Fibroblast of the conjunctiva (primary cell): ENCODE measurements at regions not wholly inside any gene's neighbourhood (a gene's known extent, or its start where the extent isn't known, plus 50 kb on each side); places are given as distances from the start of the nearest gene placed in this dataset.
"Not testable (repeated sequence)": the region's sequence is repeated elsewhere in the genome, so short reads cannot be mapped to it uniquely, and the experiment has no call there.

Source experiments
- DNase-seq: peaks from one replicate; pipeline ENCODE4 v3.0.0-alpha.2; 2010; ENCODE audit warnings: low read depth

DNA sequence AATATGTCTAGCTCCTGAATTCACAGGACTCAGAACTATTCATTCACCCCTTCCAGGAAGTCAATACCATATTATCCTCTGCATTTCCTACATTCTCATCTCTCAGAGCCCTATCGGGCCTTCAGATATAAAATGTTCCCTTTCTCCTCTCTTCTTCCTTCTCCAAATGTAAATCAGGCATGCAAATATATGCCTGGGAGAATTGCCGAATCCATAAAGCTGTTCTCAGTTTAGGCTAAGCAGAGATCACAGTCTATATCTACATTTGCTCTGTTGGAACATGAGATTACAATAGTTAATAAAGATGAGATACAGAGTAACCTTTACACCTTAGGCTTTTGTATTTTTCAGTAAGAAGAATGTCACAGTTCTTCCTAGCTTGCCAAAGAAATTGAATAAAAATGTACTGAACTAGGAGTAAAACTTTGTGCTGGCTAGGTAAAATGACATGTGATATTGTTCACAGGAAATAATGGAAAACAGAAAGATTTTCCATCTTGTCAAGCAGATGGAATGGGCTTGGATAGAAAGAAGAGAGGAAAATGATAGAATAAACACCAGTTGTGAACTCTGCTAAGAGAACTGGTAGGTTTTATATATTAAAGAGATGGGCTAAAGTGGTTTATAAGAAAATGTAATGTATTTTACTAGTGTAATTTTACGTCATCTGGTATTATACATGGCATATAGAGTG is 161.5 kb downstream of the NRIP1 start:
- no peak for DNase-seq

DNA sequence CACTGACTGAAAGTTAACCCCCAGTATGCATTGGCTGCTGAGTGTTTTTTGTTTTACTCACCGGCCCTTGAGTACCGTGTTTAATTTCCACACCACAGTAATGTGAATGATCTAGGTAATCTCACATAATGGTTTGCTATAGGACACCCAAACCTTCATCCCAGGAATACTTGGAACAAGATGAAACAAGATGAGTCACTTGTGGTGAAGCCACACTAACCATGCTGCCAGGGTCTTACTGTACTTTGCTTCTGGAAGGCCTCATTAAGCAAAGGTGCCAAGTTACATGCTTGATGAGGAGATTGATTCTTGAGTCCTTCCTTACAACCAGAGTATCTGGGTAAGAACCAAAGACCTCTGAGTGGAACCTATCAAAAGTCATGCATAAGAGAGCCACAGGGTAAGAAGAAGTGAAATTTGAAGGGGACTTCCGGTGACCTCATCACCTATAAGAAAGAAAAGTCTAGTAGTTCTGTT is 163.3 kb downstream of the NRIP1 start:
- no peak for DNase-seq

DNA sequence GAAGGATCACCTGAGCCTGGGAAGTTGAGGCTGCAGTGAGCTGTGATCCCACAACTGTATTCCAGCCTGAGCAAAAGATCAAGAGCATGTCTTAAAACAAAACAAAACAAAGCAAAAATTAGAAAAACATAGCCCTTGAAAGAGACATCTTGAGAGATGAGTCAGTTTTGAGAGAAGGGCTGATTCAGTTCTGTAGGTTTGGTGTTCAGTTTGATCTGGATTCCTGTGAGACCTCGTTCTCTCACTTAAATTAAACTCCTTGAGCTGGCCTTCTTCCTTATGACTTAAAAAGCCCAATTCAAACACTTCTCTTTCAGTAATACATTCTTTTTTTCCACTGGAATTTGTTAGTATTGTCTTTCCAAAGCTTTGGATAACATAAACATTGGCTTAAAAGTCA is 164.2 kb downstream of the NRIP1 start:
- no peak for DNase-seq

DNA sequence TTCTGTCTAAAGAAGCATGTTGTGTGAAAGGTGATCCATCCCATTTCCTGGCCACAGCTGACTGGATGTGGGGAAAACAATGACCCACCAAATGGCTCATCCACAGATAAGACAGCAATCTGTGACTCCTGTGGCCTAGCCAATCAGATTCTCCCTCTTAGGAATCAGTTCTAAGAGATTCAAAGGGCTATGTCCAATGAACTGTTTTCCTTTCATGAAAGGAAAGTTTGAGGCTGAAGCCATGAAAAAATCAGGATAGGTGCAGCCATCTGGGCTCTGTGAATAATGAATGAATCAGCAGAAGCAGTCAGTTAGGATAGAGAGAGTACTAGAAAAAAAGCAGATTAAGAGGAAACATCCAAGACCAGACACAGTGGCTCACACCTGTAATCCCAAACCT is 164.7 kb downstream of the NRIP1 start:
- DNase-seq: no peak

DNA sequence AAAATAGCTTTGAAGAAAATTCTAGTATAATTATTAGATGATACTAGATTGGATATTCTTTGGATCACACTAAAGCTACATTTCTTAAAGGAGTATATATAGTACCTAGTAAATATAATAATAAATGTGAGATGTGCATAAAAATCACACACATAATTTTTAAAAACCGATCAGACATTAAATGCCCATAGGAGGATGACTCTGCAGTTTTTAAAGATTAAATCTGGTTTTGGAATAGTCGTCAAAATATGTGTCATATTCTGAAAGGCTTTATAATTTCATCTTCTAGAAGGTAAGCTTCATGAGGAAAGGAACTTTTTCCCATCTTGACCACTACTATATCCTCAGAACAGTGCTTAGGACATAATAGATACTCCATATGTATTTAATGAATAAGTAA is 169.0 kb downstream of the NRIP1 start:
- no peak for DNase-seq

DNA sequence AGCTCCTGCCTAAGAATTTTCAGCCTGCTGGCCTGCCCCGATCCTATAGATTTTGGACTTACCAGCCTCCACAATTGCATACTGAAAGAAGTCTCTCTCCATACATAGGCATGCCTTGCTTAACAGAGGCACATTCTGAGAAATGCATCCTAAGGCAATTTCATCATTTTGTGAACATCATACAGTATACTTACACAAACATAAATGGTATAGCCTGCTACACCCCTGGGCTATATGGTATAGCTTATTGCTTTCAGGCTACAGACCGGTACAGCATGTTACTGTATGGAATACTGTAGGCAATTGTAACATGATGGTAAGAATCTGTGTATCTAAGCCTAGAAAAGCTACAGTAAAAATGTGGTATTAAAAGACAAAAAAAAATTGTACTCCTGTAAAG is 174.7 kb downstream of the NRIP1 start:
- DNase-seq: no peak

DNA sequence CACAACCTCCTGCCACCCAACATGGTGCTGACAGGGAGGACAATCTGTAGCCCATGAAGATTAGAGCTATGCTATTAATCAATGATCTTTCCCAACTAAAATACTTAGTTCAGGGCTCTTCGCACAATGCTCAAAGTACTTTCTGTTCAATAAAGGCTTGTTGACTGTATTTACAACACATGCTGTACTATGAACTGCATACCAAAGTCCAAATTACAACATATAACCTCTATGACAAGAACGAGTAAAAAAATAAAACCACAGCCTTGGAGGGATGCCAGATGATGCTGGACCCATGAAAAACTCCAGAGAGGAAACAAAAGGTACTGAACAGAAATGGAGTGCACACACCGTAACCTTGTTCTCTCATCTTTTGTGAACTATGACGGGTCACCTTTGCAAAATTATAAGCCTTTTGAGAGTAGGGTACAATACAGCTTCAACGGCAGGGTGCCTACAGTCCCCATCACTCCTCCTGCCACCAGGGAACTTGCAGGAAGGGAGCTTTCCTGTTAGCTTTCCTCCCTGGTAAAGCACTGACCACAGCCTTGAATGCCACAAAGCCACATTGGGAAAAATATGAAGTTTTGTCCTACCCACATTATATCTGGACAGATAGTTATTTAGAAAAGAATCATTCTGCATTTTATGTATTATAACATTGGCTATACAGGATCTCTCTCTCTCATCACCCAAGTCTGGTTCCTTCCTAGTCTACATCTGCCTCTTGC is 175.6 kb downstream of the NRIP1 start:
- DNase-seq: peak; percentile 38

DNA sequence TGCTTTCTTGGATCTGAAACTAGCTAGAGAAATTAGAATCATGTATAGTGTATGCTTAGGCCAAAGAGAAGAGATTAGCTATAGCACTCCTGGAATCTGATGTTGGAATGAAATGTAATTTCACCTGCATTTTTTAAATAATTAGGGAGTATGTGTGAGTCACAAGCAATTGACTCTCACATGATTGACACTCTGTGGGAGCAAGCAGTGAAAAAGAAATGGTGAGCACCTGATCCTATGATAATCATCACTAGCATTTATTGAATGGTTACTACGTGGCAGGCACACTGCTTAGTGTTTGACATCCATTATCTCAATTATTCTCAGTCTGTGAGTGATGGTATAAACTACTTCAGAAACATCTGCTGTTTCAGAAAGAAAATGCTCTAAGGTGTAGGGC is 176.6 kb downstream of the NRIP1 start:
- DNase-seq: no peak

DNA sequence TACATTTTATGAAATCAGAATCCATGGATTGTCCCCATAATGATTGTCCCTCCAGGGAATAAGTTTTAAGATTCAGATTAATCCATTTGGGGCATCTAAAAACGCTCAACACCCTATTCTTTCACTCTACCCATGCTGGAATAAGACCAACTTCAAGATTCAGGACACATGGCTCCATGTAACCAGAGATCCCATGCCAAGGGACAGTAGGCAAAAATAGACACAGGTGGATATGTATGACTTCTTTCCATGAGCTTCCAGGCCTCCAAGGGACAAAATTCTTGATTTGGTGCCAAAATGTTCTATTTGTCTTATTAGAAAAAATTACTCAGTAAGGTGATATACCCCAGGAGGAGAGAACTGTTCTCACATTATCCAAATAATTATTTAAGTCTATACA is 178.8 kb downstream of the NRIP1 start:
- no peak for DNase-seq

DNA sequence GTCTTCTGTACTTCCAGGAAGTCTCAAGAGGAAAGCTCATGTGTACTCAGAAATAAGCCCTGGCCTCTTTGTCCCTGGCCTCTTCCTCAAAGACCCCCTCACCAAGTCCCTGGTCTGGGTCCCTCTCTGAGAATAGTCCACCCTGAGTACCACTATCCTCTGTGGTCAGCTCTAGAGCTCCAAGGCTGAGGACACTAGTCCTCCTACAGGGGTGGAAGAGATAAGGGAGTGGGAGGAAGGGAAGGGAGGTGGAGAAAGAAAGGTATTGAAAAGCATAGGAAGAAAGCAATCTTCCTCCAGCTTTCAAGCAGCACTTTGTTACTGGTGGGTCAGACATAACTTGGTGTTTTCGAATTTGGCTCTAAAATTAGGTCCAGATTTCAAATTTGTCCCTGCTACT is 181.4 kb downstream of the NRIP1 start:
- DNase-seq: no peak

DNA sequence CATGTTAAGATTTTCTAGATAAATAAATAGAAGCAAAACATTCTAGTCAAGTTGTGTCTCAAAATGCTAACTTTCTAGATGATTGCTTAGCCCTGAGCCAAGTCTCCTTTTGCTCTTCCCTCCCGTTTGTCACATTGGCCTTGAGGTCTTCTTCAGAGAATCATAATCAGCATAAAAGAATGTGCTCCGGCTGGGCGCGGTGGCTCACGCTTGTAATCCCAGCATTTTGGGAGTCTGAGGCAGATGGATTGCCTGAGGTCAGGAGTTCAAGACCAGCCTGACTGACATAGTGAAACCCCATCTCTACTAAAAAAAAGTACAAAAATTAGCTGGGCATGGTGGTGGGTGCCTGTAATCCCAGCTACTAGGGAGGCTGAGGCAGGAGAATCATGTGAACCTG is 182.3 kb downstream of the NRIP1 start:
- not testable (repeated sequence) for DNase-seq

DNA sequence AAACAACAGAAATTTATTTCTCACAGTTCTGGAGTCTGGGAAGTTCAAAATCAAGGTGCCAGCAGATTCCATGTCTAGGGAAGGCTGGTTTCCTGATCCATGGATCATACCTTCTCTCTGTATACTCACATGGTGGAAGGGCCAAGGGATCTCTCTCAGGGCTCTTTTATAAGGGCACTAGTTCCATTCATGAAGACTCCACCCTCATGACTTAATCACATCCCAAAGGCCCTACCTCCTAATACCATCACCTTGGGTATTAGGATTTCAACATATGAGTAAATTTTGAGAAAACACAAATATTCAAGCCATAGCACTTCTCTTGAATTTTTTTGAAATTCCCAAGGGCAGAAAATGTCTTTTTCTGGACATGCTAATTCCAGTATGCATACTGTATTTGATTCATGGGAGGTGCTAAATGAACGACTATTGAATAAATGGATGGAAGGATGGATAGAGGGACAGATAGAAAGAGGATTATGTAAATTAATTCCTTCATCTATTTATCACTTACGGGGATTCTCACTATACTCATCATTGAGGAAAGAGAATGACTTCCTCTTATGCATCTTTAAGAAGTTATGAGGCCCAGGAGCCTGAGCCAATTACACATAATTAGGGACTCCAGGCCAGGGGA is 182.8 kb downstream of the NRIP1 start:
- DNase-seq: no peak

DNA sequence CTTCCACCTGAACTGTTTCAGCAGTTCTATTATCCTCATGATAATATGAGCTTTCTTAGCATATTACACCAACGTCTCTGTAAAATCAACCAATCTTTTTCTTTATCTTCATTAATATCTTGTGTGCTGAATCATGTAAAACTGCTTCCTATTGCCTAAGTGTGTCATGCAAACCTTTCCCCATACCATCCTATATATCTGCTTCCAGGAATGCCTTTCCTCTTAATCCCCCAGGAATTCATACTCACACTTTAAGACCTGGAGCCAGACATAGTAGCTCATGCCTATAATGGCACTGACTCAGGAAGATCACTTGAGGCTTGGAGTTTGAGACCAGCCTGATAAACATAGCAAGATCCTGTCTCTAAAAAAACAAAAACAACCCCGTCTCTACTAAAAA is 183.9 kb downstream of the NRIP1 start:
- no peak for DNase-seq

DNA sequence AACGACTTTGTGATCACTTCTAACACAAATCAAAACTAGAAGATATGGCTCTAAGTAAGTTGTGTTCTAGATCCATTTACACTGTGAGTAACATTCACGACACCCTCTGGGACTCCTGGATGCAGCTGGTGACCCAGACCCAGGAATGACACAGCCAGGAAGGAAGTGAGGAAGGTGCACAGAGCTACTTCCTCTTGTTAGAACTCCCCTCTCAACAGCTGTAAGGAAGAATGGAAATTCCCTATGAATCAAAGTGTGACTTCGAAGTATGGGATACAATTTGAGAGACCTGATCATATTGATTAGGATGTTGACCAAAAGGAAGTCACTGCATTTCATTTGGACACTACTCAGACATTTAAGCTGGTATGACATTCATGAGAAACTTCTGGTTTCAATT is 185.3 kb downstream of the NRIP1 start:
- DNase-seq: no peak

DNA sequence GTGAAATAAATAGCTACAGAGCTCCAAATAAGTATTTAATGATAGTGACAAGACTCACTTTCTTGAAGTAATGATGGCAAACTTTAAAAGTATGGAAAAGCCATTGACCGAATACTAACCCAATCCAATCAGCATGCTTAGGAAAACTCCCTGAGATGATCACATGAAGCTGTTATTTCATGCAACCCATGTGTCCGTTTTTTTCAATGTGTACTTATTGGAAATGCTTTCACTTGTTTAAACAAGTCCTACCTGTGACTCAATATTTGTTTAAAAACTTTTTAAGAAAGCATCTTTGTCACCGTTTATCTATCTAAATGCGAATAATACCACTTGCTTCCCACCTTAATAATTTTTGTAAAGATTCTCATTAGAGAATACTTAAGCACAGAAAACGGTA is 185.8 kb downstream of the NRIP1 start:
- DNase-seq: no peak

DNA sequence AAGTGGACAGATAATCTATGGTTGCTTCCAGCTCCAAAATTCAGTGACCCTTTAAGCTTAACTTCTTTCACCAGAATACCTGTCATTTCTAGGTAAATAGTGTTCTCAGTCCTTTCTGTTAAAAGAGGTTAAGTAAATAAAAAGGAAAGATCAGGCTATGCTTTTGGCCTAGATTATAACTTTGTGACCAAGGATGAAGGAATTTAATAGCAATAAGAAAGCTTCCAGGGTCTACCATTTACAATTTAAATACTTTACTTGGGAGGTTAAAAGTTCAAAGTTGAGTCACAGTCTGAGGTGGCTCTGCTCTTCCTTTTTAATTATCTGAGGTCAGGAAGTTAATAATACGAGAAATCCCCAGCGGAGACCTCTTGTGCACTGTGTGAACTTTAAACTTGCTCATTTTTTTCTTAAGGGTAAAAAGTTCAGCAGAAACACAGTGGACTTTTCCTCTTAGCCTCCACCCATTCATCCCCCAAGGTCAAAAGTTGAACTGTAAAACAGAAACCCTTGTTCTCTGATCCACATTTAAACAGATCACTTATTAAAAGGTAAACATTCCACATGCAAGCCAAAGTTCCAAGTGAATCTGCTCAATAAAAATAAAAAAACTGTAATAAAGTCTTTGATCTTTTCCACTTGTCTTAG is 187.1 kb downstream of the NRIP1 start:
- no peak for DNase-seq

DNA sequence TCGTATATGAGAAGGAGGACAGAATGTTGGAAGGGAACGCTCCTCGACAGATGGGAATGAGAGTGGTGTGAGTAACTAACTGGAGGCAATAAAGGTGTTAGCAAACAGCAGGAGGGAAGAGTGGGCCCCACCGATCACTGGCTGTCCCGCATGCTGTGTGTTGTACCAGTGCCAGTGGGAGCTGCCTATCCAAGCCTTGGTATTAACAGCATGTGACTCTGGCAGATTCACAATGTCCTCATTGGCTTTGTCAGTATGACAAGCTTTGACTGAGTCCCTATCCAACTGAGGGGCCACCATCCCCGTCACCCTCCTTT is 188.3 kb downstream of the NRIP1 start:
- no peak for DNase-seq

DNA sequence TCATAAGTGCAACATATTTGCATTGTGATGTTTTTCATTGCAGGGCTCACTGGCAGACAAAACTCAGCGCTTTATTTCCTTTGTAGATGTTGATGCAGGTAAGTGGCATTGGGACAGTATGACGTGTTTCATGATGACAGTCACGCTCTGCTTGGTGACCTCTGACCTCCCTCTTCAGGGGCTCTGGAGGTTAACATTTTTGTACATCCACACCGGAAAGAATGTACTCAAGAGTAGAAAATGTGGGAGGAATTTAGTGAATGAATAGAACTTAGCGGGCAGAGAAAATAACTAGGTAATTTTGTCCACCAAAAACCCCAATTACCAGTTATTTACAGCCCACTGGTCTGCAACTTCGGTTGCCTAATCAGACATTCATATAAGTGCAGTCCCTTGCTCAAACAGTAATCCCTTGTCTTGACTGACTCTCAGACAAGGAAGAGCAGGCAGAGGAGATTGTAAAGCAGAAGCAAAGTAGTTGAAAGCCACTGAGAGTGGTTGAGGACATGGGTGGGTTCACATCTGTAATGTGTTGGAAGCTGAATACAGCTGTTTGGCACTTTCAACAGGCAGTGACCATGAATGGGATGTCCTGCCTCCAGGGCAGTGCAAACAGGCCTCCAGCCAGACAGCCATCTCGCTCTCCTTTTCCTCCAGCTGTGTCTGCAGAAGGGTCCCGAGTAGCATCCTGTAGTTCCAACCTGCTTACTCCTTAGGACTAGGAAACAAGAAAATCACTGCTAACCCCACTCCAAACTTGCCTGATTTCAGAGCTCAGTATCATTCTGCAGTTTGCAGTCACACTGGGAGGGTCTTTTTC is 188.9 kb downstream of the NRIP1 start:
- DNase-seq: no peak

DNA sequence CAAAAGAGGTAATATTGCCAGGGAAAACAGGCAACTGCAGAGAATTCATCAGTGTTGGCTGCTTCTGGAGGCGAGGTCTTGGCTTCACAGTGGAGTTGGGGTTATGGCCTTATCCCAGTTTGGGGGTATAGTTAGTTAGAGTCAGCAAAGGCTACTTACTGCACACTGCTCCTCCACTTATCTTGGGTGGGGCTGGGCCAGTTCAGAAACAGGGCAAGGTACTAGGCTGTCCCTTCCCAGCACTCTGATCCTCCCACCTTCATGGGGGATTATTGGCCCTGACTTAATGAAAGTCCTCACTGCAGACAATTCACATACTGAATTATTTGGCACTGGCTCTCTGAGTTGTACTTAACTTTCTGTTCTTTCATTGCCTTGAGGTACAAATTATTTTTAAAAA is 189.6 kb downstream of the NRIP1 start:
- no peak for DNase-seq

DNA sequence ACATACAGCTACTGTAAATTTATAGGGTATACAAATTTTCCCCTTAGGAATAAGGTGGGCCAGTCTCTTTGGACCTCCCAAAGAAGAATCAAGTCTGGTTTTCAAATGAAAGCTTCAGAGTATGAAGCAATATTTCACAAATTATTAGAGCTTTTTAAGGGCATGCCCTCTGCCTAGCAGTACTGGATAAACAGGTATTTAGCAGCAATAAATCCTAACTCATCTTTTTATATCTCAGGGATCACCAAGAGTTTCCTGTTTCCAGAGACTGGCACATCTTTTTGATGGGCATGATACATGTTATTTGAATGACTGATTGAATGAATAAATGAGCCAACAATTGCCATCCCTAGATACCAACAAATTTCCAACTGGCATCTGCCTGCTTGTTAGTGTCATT is 190.4 kb downstream of the NRIP1 start:
- no peak for DNase-seq

DNA sequence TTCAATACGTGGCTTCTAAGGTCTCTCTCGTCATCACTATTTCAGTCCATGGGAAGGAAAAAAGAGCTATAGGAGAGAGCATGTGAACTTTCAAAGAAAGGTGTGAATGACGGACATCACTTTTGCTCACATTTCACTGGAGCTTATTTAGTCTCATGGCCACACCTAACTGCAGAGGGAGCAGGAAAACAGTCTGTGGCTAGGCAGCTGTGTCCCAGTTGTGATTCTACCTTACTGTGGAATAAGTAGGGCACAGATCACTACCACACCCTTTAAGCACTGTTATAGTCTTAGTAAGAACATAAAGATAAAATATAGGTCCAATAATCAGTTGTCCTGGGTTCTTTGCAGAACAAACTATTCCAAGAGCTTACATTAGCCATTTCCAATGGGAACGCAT is 192.9 kb downstream of the NRIP1 start:
- no peak for DNase-seq

DNA sequence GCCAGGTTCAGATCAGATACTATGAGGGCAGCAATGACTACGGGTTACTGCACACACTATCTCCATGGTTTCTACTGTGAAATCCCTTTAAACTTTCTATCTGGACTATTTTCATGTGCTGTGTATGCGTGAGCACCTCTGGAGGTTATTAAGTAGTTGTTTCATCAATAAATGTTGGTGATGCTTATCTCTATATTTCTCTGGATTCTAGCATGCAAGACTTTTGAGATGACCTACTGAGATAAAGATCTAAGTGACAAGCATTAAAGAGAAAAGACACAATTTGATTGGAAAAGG is 194.0 kb downstream of the NRIP1 start:
- no peak for DNase-seq
